NCI-H2227 treated with DMSO at 0.1 percent for 48 hours (cell line): ENCODE measurements at regions not wholly inside any gene's neighbourhood (a gene's known extent, or its start where the extent isn't known, plus 50 kb on each side); places are given as distances from the start of the nearest gene placed in this dataset.
A peak's percentile ranks its signal among the peaks of the same experiment; 100 is the strongest.

Experiments used
- DNase-seq: peaks from one replicate; lab custom pipeline; 2025; lab: John Stamatoyannopoulos, UW

DNA sequence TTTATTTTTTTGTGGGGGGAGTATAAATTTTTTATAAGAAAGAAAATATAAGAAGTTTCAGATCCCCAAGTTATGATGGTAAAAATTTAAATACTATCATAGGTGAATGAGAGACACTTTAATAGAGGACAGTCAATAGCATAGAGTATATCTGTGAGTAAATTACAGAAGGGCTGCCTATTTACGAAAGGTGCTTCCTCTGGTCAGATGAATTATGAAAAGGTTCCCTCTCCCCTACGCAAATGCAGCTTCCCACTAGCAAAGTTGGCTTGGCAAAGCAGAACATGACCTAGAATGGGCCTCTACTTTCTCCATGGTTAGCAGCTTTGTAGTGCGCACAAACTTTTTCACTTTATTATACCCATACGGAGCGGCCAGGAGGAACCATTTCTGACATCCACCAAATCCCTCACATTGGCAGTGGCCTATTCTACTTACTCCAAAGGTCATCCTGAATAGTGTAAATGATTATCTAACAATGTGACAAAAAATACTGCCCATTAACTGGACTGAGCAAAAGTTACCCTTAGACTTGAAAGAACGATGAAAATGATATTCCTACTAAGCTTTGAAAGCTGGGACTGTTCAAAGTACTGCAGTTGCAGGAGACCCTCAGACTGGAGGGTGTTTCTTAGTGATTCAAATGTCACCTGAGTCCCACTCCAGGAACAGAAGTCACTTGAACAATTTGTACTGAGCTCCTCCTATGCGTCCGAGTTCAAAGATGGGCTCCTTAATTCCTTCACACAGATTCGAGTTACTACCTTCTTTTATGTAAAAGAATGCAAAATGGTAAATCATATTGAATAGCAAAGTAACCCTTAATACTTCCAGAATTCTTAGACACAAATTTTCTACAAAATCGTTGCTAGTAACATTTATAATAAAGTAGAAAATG is 148.5 kb downstream of the NOL4 start:
- DNase-seq = no peak

DNA sequence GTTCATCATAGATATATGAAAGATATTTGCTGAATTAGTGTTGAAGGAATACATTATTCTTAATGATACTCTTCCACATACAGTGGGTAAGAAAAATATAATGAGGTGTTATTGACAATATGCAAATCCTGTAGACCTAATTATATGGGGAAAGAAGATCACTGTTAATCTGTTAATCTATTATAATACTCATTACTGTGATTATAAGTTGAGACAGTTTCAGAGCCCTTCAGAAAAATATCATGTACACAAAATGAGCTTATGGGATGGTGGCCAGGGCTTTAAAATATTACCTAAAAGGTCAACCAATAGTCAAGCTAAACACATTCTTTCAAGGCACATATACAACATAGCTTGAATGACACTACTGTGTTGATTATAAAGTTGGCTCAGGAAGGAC is 163.5 kb downstream of the NOL4 start:
- DNase-seq = no peak

DNA sequence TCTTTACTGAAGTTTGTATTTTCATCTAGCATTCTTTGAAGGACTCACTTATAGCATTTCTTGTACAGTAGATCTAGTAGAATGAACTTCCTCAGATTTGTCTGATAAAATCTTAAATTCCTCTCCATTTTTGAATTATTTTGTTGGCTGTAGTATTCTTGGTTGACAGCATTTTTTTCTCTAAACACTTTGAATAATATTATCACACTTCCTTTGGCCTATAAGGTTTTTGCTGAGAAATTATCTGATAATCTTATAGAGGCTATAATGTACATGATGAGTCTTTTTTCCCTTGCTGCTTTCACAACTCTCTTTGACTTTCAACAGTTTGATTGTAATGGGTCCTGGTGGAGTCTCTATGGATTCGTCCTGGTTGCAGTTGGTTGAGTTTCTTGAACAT is 169.5 kb downstream of the NOL4 start:
- DNase-seq = no peak

DNA sequence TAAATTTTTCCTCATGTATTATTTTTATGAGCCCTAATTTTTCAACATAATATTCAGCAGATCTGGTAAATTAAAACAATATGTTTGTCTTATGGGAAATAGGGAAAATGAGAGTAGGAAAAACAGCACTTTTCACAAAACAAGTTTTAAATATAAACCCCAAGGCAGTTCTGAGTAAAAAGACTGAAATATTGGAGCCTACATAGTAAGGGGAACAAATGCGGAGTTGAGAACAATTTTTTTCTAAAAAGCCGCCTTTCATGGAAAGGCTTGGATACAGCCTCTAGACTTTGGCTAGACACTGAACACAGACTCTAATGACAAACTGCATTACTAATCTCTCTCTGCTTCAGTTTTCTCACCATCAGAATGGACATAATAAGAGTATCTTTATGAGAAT is 174.1 kb downstream of the NOL4 start:
- no peak for DNase-seq

DNA sequence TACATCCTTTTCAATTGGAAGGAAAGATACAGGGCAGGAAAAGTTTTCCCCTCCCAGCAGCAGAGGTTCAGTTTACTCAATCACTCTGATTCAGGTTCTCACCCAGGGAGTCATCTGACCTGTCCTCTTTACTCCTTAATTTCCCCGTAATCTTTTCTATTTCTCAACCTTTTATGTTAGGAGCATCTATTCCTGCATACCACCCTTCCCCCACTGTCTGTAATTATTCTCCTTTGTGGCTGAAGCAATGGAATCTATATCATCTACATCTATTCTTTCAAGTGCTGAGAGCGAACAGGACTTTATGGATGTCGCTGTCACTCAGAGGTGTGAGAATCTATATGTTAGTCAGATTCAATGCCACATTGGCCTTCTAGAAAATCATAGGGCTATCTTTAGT is 175.2 kb downstream of the NOL4 start:
- DNase-seq = peak; percentile 46

DNA sequence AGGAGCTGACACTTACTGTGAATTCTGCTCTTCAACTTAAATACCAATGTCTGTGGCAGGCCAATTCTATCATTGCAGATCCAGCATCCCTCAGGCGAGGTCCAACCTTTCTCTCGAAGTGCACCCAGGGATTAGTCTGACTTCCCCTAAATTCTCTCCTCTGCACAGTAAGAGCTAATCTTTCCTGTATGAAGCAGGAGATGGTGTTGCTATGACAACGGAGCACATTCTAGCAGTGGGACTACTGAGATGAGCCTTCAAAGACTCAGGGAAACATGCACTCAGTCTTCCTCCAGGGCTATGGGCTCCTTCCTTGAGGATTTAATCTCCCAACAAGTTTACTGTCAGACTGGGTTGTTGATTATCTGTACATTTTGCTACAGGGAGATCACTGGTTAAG is 176.3 kb downstream of the NOL4 start:
- DNase-seq = peak; percentile 66

DNA sequence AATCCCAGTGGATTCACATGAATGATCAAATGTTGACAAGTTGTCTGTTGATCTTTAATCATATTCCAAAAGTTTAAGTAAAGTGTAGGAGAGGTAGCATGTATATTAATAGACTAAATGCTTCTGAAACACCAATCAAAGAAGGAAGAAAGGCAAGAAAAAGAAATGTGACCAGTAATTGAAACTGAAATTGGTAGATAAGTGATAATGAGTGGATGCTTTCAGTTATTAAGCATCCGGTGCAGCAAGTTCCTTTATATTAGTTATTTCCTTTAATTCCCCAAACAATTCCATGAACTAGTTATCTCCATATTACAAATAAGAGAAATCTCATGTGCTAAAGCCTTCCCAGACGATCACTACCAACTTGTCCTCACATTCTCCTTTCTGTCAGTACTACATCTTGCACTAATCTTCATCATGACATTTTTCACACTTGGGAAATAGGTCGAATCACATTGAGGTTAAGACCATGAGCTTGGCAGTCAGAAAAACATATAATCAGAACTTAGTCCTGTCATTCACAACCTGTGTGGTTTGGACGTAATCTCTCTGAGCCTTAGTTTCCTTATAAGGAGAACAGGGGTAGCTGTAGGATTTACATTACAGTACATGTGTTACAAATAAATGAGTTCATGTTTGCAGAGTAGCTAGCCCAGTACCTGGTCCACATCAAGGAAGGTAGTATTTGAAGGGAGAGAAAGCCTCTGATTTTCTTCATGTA is 182.1 kb downstream of the NOL4 start:
- no peak for DNase-seq

DNA sequence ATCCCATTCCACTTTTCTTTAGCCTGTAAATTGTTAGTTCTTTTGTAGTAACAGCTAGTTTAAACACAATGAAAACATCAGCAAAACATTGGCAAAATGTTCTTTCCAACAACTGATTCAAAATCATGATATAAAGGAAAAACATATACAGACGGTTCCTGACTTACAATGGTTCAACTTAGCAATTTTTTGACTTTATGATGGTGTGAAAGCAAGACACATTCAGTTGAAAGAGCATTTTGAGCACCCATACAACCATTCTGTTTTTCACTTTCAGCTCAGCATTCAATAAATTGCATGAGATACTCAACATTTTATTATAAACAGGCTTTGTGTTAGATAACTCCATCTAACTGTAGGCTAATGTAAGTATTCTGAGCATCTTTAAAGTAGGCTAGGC is 185.1 kb downstream of the NOL4 start:
- DNase-seq = peak; percentile 33

DNA sequence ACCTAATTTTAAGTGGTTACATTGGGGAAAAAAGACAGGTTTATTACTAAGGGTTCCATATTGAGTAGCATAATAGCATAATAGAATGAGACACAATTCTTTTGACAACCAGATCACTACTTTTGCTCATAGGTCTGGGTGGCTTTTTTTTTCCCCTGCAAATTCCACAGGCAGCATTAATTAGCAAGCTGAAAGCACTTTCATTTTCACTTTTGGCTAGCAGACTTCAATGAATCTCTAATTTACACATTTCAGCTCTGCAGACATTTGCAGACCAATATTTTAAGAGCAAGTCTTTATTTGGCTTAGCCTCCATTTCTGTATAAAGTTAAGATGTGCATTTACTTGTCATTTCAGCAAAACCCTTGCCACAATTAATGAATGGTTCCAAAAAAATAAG is 185.5 kb downstream of the NOL4 start:
- peak; percentile 33 for DNase-seq

DNA sequence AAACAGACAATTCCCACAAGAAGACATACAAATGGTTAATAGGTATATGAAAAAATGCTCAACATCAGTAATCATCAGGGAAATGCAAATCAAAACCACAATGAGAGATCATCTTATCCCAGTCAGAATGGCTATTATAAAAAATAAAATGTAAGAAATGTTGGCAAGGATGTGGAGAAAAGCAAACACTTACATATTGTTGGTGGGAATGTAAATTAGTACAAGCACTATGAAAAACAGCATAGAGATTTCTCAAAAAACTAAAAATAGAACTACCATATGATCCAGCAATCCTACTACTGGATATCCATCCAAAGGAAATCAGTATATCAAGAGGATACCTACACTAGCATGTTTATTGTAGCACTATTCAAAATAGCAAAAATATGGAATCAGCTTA is 186.6 kb downstream of the NOL4 start:
- DNase-seq = no peak

DNA sequence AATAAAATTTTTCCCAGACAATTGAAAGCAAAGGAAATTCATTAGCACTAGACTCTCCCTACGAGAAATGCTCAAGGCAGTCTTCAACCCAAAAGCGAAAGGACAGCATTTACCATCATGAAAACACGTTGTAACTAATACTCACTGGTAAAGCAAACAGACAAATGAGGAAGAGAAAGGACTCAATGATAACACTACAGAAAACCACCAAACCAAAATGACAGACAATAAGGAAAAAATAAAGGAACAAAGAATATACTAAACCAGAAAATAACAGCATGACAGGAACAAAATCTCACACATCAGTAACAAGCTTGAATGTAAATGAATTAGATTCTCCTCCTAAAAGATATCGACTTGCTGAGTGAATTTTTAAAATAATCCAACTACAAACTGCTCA is 190.7 kb downstream of the NOL4 start:
- no peak for DNase-seq

DNA sequence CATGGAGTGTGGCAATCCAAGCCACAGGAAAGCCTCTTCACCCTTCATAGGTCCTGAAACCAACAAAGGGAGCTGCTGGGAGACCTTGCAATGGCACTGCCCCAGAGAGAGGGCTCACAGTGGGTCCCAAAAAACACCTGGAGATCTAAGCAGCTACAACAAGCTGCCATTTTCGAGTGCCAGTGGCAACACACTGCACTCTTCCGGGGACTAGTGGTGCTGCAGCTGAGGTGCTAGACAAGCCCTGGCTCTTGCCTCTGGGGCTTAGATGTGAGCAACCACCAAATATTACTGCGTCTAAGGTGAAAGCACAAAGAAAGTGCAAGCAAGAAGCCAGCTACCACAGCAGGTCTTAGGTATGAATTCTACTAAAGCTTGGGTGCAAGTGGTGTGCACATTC is 192.9 kb downstream of the NOL4 start:
- no peak for DNase-seq

DNA sequence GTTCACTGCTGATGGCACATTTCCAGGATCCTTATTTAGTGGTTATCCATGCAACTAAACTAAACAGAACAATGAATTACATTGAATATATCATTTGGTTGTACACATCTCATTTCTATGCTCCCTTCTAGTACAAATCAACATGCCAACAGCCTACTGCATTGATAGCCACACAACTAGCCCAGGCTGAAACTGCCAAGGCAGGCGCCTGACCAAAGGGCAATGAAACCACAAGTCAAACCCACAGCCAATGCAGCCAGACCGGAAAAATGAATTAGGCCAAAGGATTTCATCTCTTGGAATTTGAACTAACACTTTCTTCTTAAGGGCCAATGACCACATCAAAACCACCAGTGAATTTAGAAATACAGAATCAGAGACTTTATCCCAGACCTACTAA is 196.4 kb downstream of the NOL4 start:
- DNase-seq = no peak

DNA sequence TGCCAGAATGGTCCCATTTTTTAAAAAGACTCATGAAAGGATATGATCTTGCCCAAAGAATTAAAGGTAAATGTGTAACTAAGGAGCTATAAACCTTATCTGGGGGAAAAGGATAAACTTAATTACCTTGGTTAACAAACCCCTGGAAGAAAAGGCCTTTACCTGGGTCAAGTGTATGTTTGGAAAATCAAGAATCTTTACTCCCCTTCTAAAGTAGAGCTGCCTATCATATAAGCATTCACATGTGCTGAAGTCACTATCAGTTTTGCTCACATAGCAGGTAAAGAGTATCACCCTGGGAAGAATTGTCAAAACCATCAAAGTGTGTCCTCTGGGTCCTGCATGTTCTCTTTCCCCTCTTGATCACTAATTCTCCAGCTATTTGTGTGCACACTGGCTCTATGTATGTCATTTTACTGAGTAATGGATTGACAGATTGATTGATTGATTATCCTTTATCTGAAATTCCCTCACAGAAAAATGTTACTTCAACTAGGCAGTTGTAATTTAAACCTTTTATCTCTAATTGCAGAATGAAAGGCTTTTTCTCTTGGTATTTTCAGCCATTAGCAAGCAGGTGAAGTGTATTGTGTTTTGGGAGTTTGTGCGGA is 199.4 kb downstream of the NOL4 start:
- no peak for DNase-seq

DNA sequence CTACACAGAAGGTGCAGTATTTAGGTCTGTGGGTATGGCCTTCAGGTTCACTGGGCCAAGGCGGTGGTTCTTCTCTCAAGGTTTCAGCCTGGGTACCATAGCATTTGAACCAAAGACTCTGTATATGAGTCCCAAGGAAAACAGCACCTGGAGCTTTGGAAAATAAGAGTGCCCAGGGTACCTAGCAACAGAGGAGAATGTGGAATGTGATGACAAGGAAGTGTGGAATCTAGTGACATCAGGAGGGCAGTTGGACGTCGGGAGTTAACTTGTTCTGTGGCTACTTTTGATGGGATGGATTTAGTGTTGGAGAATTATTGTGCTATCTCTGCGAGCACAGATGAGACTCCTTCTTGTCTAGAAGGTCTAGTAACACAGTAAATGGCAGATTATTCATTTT is 201.2 kb downstream of the NOL4 start:
- no peak for DNase-seq

DNA sequence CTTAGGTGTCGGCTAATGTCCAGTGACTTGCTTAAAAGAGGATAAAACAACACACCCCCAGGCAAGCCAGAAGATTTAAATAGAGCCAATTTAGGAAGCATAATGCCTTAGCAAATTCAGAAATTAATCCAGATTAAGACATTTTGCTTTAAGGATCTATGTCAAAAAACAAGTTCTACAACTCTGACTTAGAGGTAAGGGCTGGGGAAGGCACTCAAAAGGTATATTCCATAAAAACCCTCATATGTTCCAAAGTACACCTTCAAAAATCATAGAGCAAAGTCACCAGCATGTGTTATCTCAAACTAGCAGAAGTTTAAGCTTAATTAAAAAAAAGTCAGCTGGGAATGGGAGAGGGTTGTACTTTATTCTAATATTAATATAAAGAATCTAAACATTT is 206.4 kb downstream of the NOL4 start:
- no peak for DNase-seq

DNA sequence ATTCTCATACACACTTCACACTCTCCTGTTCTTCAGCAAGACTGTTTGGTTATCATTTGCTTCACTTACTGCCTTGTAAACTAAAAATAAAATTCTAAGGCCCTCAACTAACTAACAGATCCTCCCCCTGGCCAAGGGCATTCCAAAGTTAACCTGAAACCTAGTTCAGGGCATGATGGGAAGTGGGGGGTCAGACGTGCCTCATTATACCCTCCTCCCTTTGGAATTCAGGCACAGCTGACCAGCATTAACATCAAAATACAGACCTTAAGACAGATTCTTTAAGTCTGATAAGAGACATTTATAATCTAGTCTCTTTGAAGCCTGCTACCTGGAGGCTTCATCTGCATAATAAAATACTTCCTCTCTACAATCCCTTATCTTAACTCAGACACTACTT is 221.0 kb downstream of the NOL4 start:
- no peak for DNase-seq

DNA sequence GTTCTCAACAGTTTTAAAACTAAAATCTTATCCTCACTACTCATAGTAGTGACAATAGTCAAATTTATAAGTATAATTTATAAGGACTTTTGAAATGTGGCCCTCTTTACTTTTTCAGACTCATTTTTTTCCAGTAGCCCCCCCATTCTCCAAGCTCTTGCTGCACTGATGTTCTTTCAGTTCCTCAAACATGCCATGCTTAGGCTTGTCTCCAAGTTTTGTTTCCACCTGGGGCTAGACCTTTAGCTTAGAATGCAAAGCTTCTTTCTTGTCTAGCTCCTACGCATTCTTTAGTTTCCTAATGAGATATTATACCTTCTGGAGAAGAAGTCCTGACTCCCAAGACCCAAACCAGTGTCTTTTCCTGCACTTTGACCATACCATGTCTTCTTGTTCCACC is 222.6 kb downstream of the NOL4 start:
- no peak for DNase-seq

DNA sequence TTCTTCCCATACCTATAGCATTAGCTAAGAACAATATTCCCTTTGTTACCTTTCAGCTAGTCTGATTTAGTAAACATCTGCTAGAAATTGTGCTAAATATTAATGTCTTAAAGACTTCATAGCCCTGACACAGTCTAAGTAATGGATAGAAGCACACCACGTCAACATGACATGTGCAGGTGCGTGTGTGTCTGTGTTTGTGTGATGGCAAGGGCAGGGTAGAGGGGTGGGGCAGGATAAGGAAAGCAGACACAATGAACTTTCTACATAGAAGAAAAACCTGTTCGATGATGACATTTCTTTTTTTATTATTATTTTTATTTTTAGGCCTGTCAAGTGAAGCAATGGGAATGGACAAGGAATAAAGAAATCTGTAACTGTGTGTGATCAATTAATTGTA is 223.3 kb downstream of the NOL4 start:
- DNase-seq = no peak

DNA sequence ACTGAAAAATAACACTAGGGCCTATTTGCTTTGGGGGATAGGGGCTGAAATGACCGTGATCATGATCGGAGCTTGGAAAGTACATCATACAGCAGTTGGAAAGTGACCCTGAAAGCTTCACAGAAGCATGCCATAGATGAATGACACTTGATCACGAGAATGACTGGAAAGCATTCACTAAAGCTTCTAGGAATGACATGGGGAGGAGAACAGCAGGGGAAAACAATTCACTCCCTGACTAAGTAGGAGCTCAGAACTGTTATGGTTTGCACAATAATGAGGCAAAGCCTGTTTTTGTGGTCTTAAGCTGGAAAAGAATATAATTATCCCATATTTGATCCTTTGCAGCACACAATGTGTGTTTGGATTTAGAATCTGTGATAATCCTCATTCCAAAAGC is 237.5 kb downstream of the NOL4 start:
- no peak for DNase-seq

DNA sequence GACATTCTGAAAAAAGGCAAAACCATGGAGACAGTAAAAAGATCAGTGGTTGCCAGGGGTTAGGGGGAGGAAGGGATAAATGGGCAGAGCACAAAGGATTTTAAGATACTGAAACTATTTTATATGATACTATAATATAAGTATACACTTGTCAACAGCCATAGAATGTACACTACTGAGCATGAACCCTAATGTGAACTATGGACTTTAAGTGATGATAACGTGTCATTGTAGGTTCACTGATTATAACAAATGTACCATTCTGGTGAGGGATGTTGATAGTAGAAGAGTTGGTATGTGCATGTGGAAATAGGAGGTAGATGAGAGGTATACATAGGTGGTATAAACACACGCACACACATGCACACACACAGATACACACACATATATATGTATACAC is 241.6 kb downstream of the NOL4 start:
- DNase-seq = no peak

DNA sequence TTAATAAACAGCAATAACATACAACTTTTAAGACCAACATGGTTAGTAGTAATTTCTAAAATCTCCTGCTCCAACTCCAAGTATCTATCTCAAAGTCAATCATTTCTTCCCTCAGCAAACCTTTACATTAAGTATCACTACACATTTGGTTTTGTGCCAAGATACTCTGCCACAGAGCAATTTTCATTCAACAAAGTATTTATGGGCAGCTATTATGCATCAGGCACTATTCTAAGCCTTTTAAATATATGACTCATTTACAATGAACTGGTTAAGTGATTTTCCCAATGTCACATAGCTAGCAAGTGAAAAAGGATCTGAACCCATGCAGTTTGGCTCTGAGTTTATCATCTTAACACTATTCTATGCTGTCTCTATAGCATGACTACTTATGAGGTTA is 264.3 kb downstream of the NOL4 start:
- DNase-seq = no peak

DNA sequence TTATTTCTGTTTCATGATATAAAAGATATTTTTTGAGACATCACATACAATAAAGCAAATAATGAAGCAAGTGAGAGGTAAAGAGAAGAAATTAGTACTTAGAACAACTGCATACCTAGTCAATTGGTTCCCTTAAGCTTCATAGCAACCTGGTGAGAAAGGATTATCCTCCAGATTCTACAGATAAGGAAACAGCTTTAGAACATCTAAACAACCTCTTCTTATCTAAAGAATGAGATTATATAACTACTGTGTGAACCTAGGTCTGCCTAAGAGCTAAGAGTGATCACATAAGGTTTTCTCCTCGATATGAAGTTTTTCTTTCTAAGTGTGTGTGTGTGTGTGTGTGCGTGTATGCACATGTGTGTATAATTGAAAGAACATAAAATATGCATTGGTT is 265.1 kb downstream of the NOL4 start:
- DNase-seq = no peak
